EH (cell line): ENCODE measurements at regions not wholly inside any gene's neighbourhood (a gene's known extent, or its start where the extent isn't known, plus 50 kb on each side); places are given as distances from the start of the nearest gene placed in this dataset.

Experiments used
- DNase-seq: peaks from one replicate; pipeline ENCODE4 v3.0.0-alpha.2; 2015; ENCODE audit warnings: low read depth

DNA sequence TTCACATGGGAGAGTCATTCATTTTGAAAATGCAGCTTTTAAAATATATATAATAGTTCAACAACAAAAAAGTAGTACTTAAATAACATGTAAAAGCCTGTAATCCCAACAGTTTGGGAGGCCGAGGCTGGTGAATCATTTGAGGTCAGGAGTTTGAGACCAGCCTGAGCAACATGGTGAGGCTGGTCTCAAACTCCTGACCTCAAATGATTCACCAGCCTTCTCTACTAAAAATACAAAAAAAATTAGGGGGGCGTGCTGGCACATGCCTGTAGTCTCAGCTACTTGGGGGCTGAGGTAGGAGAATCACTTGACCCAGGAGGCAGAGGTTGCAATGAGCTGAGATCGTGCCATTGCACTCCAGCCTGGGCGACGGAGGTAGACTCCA is 256.3 kb upstream of the RGS6 start:
- DNase-seq = peak; percentile 30

- no peak for DNase-seq
Observed at GRCh38 chr14:71680736-71681387, 251.4 kb upstream of the RGS6 start.

DNA sequence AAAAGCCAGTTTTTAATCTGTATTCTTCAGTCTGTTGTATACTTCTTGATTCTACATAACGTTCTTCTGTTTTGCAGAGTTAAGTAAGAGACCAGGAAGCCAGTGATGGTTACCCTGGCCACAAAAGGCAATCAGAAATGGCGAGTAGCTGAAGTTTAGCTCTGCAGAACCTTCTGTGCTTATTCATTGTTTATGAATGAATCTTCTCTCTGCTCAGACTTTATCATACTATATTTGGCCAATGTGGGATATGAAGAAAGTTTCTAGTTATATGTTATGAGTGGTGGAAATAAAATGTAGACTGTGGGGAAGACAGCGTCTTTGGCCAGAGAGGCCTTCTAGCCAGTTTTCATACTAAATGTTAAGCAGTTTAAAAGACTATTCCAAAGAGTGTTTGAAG is 249.9 kb upstream of the RGS6 start:
- DNase-seq = peak; percentile 68

- no peak for DNase-seq
Observed at GRCh38 chr14:71684323-71684722, 247.9 kb upstream of the RGS6 start.

DNA sequence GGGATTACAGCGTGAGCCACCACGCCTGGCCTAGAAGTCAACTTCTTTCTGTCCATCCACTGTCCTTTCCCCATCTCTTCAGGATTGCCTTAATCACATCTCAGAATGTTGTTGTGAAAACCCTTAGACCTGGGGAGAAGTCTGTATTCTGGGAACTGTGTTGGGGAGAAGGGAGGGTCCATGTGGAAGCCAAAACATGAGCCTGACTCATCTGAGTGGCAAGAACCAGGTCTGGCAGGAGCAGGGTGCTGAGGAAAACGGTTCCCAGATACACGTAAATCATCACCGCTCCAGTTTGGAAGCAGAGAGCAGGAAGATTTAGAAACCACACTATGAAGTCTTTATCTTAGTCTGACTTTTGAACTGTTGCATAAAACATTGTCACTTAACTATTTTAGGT is 245.6 kb upstream of the RGS6 start:
- peak; percentile 54 for DNase-seq

- DNase-seq = peak; percentile 27
Observed at GRCh38 chr14:71687166-71687831, 244.9 kb upstream of the RGS6 start.

DNA sequence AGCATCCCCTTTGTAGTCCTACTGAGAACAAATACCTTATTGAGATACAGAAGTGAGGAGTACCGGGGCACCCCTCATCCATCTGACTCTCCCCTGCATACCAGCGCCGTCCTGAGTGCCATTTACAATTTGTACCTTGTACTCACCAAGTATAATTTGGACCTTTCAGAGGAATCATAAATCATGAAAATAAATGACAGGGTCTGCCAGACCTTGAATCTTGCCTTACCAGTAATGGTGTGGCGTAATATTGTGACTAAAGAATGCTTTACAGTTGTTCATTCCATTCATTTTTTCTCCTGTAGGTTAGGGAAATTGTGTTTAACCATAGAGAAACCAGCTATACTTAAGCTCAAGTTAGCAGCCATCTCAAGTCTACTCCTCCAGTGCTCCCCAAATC is 243.7 kb upstream of the RGS6 start:
- peak; percentile 61 for DNase-seq

DNA sequence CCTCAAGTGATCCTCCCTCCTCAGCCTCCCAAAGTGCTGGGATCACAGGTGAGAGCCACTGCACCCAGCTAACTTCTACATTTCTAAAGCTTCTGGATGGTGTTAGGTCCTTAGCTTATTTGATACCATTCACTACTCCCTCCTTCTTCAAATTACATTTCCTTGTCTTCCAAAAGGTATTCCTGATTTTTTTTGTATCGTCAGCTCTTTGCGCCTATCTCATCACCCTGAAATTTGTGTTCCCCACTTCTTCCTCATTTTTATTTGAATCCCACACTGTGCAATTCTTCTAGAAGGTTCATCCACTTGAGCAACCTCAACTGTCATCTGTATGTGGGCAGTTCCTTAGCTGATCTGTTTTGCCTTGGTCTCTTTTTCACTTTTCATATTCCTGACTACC is 241.8 kb upstream of the RGS6 start:
- DNase-seq = no peak

GRCh38 chr14:71692496-71692895 is 239.7 kb upstream of the RGS6 start:
- DNase-seq = peak; percentile 87

DNA sequence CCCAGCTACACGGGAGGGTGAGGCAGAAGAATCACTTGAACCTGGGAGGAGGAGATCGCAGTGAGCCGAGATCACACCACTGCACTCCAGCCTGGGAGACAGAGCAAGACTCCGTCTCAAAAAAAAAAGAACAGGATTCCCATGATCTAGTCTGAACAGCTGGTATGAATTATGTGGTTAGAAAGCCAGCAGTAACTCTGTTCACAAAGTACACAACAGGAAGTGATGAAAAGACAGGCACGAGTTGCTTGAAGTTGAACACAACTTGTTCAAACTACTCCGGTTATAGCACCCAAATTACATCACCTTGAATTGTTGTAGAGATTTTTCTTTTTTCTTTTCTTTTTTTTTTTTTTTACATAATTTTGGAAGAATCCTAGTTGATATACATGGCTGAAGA is 238.8 kb upstream of the RGS6 start:
- peak; percentile 91 for DNase-seq

GRCh38 chr14:71694591-71695530 is 237.4 kb upstream of the RGS6 start:
- no peak for DNase-seq

GRCh38 chr14:71695611-71696350 is 236.4 kb upstream of the RGS6 start:
- no peak for DNase-seq

DNA sequence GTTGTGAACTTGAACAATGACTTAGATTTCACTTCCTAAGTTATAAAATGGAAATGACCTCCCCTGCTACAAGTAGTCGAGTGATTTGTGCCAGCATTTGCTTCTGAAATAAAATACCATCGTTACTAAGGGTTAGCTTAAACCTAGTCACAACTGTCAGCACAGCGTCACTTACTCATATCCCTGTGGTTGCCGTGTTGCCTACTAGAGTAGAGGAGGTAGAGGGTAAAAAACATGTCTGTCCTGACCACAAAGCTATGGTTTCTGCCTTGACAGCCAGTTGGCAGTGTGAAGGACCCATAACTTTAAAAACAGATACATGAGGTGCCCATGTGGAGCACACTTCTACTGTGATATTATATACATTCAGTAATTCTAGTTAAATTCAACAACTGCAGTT is 234.2 kb upstream of the RGS6 start:
- no peak for DNase-seq

- DNase-seq = no peak
Observed at GRCh38 chr14:71698673-71699072, 233.6 kb upstream of the RGS6 start.

GRCh38 chr14:71701990-71702389 is 230.2 kb upstream of the RGS6 start:
- DNase-seq = no peak

GRCh38 chr14:71702786-71703185 is 229.4 kb upstream of the RGS6 start:
- no peak for DNase-seq

DNA sequence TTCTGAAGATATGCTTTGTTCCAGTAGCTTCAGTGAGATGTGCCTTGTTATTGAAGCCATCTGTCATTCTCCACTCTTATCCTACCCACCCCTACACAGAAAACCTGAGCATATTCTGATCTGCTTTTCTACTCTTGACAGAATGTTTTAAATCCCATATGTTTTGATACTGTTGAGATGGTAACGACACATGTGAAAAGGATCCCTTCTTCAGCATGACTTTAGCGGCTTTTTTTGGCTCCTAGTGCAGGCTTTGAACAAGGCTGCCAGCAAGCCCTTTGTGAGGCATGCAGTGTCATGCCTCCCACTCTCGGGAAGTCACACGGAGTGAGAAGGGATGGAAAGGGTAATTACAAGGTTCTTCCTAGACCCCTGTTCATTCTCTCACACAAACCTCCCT is 228.8 kb upstream of the RGS6 start:
- peak; percentile 39 for DNase-seq

DNA sequence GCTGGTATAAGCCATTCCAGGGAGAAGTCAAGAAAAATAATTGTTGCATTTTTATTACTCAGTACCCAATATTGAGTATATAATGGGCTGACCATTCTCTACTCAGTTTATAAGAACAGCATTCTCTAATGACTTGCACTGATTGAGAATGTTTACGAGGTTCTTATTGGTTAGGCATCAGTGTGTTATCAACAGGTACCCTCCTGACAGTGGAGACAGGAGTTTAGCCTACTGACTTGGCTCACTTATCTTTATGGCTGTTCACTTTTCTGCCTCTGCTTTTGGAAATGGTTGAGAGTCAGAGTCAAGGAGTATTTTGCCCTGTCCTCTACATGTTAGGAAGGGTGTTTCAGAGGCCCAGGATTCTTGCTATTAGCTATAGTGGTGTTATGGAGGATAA is 228.0 kb upstream of the RGS6 start:
- no peak for DNase-seq

- DNase-seq = peak; percentile 67
Observed at GRCh38 chr14:71705460-71705859, 226.8 kb upstream of the RGS6 start.

- DNase-seq = no peak
Observed at GRCh38 chr14:71709076-71709475, 223.2 kb upstream of the RGS6 start.

GRCh38 chr14:71709987-71710386 is 222.2 kb upstream of the RGS6 start:
- DNase-seq = no peak

DNA sequence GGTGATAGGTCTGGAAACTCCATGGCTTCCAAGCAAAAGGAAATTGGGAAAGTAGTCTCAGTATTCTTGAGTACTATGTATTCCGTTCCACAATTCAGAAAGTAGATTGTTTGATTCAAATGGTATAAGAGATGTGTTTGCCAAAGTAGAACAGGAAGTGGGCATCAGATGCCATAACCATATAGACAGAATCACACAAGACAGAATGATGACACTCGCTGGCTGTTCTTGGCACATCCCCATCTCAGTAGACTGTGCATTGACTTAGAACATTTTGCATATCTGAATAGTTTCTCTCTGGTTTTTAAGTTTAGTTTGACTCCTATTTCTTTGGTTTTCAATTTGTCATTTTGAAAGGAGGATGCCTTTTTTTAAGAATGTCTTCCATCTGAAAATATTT is 221.1 kb upstream of the RGS6 start:
- peak; percentile 35 for DNase-seq
